CD4-positive, alpha-beta T cell treated with Interleukin-10 for 1 hour (primary cell): ENCODE measurements at regions not wholly inside any gene's neighbourhood (a gene's known extent, or its start where the extent isn't known, plus 50 kb on each side); places are given as distances from the start of the nearest gene placed in this dataset.
A peak's percentile ranks its signal among the peaks of the same experiment; 100 is the strongest.

Experiments
- DNase-seq: peaks from one replicate; pipeline ENCODE4 v3.0.0-alpha.2; 2020

DNA sequence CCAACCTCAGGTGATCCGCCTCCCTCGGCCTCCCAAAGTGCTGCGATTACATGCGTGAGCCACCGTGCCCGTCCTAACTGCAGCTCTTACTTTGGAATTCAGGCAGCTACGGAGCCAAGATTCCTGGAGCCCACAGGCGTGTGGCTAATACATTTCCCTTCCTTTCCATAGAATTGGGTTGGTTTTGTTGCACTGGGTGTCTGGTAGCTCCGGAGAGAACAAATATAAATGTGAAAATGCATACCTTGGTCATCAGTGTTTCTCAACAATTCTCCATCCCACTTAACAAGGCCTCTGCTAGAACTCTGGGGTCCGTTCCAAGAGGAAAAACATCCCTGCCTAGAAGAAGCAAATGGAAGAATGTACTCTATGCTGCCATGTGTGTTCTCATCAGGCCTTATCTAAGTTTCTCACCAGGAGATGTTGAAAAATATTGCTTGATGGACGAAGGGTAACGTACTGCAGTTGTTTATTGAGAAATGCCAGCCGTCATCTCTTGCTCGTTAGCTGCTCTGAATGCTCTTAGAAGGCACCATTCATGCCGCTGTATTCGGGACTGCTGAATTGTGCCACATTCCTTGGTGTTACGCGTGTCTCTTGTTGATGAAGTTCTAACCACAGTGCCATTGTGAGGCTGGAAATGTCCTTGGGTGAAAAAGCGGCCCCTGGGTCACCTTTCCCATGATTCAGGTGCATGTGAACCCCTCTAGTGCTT is 50.5 kb upstream of the CD99 start:
- DNase-seq, result no peak

DNA sequence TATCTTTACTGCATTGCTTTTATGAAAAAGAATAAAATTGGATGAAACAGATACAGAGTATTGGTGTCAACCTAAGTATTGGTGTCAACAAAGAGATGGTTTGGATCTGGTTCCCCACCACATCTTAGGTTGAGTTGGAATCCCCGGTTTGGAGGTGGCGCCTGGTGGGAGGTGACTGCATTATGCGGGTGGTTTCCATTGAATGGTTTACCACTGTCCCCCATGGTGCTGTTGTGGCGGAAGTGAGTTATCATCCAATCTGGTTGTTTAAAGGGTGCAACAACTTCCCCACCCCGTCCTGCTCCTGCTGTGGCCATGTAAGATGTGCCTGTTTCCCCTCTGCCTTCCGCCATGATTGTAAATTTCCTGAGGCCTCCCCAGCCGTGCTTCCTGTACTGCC is 52.8 kb upstream of the CD99 start:
- DNase-seq, result peak; percentile 31

DNA sequence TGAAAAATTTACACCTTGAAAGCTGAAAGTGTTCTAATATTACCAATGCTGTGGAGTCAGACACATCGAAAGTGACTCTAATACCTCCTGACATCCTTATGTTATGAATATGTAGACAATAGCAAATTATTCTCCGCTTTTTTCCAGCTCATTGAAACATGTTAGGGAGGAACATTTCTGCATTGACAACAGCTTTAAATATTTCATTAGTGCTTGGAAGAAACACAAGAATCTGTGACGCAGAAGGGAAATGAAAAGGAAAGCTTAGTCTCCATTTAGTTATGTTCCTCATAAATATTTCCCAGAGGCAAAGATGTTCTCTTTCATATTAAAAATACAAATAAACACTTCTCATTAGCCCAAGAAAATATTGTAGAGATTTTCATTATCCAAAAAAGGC is 55.8 kb upstream of the CD99 start:
- no peak for DNase-seq

- DNase-seq, result peak; percentile 40
These were observed 58.3 kb upstream of the CD99 start for GRCh38 chrX:2632533-2633504.

GRCh38 chrX:2631743-2632532 is 59.2 kb upstream of the CD99 start:
- peak; percentile 33 for DNase-seq

- DNase-seq, result peak; percentile 82
These were observed 60.0 kb upstream of the CD99 start for GRCh38 chrX:2630935-2631742.

- peak; percentile 88 for DNase-seq
These were observed 60.8 kb upstream of the CD99 start for GRCh38 chrX:2630008-2630934.

GRCh38 chrX:2629316-2630007 is 61.6 kb upstream of the CD99 start:
- peak; percentile 80 for DNase-seq

GRCh38 chrX:2628751-2629315 is 62.3 kb upstream of the CD99 start:
- peak; percentile 66 for DNase-seq

DNA sequence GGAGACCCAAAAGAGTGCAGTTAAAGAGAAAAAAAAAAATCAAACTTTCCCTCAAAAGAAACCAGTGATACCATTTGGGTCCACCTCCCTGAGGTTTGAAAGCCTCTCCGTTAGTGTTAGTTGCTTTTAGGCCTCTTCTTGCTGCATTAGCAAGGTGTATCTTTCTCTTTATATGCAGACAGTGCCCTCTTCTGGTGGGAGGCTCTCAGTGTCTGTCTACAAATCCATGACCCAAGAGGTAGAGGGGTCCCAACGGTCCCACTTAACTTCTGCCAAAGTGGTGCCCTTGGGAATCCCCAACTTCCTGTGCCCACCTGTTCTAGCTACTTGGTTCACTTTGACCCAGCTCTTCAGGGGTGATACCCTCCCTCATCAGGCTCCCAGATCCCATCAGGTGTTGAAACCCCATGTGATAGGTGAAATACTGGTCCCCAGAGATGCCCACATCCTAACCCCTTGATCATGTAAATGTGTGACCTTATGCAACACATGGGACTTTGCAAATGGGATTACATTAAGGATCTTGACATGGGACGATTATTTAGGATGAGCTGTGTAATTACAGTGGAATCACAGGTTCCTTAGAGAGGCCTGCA is 63.7 kb upstream of the CD99 start:
- DNase-seq, result peak; percentile 63

DNA sequence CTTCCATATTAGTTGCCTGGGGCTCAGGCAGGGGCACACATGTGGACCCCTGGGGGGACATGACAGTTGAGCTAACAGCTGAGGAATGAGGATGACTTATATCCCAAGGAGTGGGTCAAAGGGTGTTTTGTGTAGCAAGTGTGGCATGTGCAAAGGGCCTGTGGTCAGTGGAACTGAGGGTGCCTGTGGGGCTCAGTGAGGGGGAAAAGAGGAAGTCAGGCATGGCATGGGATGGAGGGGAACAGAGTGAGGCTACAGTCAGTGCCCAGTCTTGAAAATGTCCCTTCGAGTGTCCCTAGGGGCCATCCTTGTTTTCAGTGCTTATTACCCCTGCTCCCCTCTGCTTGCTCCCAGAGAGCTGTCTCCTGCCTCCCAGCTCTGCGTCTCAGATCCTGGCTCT is 64.3 kb upstream of the CD99 start:
- no peak for DNase-seq

- DNase-seq, result no peak
These were observed 70.5 kb upstream of the CD99 start for GRCh38 chrX:2620576-2620975.

DNA sequence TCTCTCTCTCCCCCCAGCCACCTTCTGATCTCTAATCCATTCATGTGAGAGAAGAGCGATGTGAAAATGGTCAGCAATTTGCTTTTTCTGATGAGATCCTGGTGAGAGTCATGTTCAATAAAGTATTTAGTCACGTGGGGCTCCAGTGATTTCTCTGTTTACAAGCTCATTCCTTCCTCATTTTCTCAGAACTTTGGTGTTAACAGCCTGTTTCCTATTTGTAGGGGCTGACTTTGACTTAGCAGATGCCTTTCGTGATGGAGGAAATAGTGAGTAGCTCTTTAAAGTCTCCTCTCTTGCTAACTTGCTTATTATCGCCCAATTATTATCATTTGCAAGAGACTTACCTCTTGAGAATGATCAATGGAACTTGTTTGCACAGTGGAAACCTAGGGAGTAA is 72.6 kb upstream of the CD99 start:
- DNase-seq, result no peak

DNA sequence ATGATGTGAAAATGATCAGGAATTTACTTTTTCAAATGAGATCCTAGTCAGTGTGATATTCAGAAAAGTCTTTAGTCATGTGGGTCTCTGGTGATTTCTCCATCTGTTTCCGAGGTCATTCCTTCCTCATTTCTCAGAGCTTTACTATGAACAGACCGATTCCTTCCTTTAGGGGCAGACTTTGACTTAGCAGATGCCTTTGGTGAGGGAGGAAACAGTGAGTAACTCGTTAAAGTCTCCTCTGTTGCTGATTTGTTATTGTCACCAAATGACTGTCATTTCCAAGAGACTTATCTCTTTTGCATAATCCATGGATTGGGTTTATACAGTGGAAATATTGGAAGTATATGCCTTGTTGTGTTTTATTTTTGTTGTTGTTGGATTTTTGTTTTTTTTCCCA is 76.2 kb upstream of the CD99 start:
- no peak for DNase-seq

DNA sequence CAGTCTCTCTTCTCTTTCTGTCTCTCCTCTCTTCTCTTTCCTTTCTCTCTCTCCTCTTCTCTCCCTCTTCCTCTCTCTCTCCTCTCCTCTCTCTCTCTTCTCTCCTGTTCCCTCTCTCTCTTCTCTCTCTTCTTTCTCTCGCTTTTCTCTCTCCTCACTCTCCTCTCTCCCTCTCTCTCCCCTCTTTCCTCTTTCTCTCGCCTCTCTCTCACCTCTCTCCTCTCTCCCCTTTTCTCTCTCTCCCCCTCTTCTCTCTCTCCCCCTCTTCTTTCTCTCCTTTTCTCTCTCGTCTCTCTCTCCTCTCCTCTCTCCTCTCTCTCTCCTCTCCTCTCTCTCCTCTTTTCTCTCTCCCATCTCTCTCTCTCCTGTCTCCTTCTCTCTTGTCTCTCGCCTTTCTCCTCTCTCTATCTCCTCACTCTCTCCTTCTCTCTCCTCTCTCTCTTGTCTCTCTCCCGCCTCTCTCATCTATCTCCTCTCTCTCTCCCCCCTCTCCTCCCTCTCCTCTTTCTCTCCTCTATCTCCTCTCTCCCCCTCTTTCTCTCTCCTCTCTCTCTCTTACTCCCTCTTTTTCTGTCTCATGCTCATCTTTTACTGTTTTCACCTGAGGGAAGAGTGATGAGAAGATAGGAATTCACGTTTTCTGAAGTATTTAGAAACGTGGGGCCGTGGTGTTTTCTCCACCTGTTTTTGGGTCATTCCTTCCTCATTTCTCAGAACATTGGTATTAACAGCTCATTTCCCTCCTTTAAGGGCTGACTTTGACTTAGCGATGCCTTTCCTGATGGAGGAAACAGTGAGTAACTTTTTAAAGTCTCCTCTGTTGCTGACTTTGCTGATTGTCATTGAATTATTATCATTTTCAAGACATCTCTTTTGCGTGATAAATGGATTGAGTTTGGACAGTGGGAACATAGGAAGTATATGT is 80.6 kb upstream of the CD99 start:
- no peak for DNase-seq

DNA sequence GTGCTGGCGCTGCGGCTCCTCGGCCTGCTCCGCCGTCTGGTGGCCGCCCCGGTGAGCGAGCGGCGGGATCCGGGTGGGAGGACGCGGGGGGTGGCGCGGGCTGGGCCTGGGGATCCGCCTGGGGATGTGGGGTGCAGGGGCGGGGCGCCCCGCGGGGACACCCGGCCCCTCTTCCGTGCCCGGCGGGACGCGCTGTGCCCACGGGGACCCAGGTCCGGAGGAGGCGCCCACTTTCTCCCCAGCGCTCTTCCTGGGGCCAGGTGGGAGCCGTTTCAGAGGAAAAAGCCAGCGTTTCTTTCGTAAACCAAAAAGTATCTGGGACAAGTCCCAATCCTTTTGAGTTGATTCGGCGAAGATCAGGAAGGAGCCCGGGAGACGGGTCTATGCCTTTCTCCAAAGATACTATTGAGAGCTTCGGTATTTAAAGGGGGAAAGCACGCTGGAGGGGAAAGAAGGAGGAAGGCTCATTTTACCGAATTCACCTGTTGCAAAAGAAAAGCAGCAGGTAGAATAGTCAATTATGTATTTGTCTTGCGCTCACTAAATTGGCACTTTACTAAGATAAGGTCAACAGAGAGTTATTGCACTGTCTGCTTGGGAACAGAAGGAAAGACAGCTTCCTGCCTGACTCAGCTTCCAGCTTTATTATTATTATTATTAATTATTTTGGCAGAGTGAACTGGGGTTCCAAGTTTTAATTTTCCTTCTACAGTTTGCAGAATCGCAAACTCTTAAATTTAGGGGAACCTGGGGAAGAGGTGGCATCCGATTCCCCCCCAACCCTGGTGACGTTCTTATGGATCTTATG is 81.5 kb upstream of the CD99 start:
- DNase-seq, result no peak

- DNase-seq, result peak; percentile 88
These were observed 82.3 kb upstream of the CD99 start for GRCh38 chrX:2608638-2609430.
